SK-N-MC (cell line): ENCODE measurements at regions not wholly inside any gene's neighbourhood (a gene's known extent, or its start where the extent isn't known, plus 50 kb on each side); places are given as distances from the start of the nearest gene placed in this dataset.

Experiments
- EZH2 ChIP-seq: fragments of 200-600 bp; sonication (generic); IDR thresholded peaks from one replicate; pipeline ENCODE4 v1.6.1; 2017; ENCODE audit warnings: antibody characterized with exemption
- FOXP2 ChIP-seq: optimal IDR thresholded peaks from 2 replicates; pipeline ENCODE3; 2011; ENCODE audit warnings: mild to moderate bottlenecking, moderate library complexity; ENCODE audit not compliant: insufficient read depth; ENCODE audit errors: extremely low read length, control extremely low read depth
- POLR2AphosphoS5 ChIP-seq: IDR thresholded peaks from 2 replicates; pipeline ENCODE4 v1.6.1; 2012; ENCODE audit warnings: mild to moderate bottlenecking, low read depth, low read length, borderline replicate concordance

- no peak for TF ChIP-seq POLR2AphosphoS5
- no peak for TF ChIP-seq EZH2
- TF ChIP-seq FOXP2, result no peak
Measured at GRCh38 chr2:15828576-15828975, 111.8 kb upstream of the MYCN start.
